GM19035 (cell line): ENCODE measurements at regions not wholly inside any gene's neighbourhood (a gene's known extent, or its start where the extent isn't known, plus 50 kb on each side); places are given as distances from the start of the nearest gene placed in this dataset.
"Not testable (repeated sequence)": the region's sequence is repeated elsewhere in the genome, so short reads cannot be mapped to it uniquely, and the experiment has no call there.

Experiments used
- ATAC-seq: cut with Tn5 transposase; IDR thresholded peaks from one replicate; pipeline ENCODE4 v1.9.1; 2021; ENCODE audit not compliant: unreplicated experiment

DNA sequence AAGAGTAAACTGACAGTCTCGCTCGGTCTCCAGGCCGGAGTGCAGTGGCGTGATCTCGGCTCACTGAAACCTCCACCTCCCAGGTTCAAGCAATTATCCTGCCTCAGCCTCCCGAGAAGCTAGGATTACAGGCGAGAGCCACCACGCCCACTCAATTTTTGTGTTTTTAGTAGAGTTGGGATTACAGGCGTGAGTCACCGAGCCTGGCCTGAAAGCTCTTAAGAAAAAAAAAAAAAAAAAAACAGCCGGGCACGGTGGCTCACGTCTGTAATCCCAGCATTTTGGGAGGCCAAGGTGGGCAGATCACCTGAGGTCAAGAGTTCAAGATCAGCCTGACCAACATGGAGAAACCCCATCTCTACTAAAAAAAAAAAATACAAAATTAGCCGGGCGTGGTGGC lies 55.3 kb upstream of the THOC2 start:
- ATAC-seq, result not testable (repeated sequence)

GRCh38 chrX:123788744-123789143 lies 55.9 kb upstream of the THOC2 start:
- ATAC-seq, result no peak

DNA sequence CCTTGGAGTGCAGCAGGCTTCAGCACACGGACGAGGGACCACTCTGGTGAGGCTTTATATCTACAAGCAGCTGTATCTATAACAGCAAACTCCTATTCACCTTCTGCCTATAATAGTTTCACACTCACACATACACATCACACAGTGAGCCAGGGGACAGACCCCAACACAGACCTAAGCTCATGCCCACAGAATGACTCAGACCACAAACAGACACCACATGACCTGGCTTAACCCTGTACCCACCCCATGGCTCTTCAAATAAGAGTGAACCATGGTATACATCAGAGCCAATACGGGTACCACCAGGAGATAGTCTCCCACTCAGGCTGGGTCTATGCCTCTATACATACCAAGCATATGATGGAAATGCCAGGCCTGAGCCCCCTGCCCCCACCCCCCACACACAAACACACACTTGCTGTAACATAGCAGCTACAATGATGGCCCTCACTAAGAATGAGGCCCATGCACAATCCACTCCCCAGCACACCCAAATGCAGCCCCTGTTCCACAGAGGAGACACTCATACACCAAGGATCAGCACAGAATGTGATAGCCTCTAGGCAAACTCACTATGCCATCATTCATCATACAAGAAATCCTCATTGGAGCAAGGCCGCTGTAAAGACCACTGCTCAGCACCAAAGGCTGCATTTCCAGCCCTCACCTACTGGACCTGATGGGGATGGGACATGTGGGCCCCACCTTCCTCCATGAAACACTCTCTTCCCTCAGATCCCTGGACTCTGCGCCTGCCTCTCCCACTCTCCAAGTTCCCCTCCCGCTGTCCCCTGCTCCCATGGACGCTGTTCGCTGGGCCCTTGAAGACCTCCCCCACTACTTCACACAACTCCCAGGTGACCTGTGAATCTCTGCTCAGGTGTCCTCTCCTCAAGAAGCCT lies 62.1 kb upstream of the XIAP start:
- ATAC-seq, result no peak

- not testable (repeated sequence) for ATAC-seq
Measured at GRCh38 chrX:123798706-123799430, 61.0 kb upstream of the XIAP start.

- ATAC-seq, result no peak
Measured at GRCh38 chrX:123801901-123802300, 58.0 kb upstream of the XIAP start.

DNA sequence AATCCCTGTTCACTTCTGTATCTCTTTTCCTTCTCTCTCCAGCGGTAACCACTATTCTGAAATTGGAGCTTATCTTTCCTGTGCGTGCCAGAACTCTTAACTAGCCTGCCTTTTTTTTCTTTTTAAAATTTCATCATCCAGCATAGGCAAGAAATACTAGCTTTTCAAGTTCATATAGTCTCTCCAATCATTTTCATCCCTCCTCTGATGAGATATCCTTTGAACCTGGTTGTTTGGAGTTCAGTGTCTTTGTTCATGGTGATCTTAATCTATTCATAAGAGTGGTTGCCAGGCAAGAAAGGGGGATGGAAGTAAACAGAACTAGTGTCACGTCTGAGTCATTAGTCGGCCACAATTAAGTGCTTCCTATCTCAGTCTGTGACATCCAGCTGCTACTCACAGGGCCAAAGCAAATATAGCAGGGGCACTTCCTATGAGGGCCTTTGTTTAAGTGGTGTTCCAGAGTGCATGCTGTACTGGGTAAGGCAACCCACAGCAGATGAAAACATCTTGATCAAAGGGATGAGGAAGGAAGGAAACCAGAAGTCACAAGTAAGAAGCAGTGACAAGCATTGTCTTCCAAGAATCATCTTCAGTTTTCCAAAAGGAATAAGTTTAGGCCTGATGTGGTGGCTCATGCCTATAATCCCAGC lies 56.4 kb upstream of the XIAP start:
- ATAC-seq, result peak; percentile 62

DNA sequence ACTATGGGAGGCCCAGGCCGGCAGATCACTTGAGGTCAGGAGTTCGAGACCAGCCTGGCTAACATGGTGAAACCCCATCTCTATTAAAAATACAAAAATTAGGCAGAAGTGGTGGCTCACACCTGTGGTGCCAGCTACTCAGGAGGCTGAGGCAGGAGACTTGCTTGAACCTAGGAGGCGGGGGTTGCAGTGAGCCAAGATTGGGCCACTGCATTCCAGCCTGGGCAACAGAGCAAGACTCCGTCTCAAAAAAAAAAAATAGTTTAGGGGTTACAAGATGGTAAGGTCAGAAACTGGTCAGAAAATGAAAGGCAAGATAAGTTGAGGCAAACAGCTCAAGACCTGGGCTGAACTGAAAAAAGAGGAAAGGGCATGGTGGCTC lies 55.9 kb upstream of the XIAP start:
- not testable (repeated sequence) for ATAC-seq

DNA sequence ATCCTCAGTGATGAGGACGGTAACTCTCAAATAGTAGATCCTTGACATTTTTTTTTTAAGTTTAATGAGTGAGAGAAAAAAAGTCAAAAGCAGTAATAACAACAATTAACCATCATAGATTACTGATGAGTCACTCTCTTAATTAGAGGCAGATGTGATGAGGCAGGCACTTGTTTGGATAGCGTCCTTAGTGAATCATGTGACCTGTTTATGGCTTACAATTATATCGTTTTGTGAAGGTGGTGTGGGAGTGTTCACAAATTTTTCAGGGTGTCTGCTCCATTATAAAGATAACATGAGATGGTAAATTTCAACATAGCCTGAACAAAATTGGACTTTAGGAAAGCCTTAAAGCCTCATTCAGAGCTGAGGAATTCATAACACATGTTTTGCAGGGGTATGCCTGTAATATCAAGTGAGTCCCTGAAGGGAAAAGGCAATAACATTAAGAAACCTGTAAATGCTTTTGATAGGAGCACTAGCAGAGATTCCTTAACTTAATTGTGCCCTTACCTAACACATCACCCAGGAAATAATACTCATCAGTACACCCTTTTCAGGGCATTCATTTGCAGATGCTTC lies 51.9 kb upstream of the XIAP start:
- ATAC-seq, result no peak

DNA sequence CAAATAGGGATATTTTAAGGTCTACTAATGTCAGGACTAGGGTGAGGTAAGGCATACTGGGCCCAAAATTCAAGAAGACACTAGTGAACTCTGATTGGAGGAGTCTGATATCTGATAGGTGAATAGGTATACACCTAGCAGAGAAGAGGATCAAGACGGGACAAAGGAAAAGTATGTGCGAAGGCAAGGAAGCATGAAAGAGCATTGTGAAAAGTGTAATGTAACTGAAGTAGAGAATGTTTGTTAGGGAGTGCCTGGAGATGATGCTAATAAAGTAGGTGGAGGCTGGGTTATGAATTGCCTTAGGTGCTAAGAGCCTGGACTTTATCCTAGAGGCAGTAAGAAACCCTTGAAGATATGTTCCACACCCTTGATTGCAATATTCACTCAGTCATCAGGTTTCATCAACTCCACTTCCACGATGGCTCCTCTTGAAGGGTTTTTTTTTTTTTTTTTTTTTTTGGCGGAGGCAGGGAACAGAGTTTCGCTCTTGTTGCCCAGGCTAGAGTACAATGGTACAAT lies 49.9 kb upstream of the XIAP start:
- ATAC-seq, result no peak
